ENCODE measurements at regions not wholly inside any gene's neighbourhood (a gene's known extent, or its start where the extent isn't known, plus 50 kb on each side); places are given as distances from the start of the nearest gene placed in this dataset.

GRCh38 chr6:151186306-151186705 is 53.5 kb upstream of the AKAP12 start:
- TF ChIP-seq CTCF (conservative IDR thresholded peaks at IDR 0.05; ENCODE audit: low read depth, low read length), result no peak
- no peak for TF ChIP-seq EZH2 (IDR thresholded peaks at IDR 0.05; ENCODE audit: low read length, unreplicated experiment)
- no peak for TF ChIP-seq EZH2phosphoT487 (IDR thresholded peaks at IDR 0.05; ENCODE audit: borderline replicate concordance, low read length)
